Activated T-helper 1 cell treated with anti-CD3 and anti-CD28 coated beads, Interleukin-2, amount 50 U/mL, for 16 hours (primary cell): ENCODE measurements at regions not wholly inside any gene's neighbourhood (a gene's known extent, or its start where the extent isn't known, plus 50 kb on each side); places are given as distances from the start of the nearest gene placed in this dataset.

Experiments used
- DNase-seq, 2 donors: peaks; one replicate each; pipeline ENCODE4 v3.0.0-alpha.2; 2020; ENCODE audit warnings: low read depth in 1 of 2, low spot score in 1 of 2

DNA sequence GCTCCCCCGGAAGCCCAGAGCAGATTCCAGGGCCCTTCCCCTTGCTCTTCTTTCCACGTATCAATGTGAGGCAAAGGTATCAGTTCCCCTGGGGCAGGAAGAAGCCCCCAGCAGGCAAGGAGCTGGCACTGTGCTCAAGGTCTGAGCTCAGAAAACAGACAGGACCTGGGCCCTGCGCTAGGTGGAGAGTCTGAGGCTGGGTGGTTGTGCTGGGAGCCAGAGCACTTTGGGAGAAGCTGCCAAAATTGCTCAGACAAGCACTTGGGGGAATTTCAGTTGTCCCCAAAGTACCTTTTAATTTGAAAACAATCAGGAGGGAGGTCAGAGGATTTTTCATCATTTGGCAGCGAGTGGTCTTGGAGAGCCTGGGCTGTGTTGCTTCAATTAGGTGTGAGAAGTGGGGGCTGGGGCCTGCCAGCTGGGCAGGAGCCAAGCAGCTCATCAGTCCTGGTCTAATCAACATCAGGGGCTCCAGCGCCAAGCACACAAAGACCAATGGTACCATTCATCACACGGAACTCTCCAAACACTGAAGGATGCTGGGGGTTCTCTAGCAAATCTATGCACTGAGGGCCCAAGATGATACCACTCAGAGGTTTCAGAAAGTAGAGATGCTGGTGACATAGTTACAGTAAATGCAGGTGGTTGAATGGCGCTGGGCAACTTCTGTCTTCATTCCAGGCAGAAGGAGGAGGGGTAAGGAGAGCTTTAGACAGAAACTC lies 176.5 kb downstream of the SNX18 start:
- no peak for DNase-seq

DNA sequence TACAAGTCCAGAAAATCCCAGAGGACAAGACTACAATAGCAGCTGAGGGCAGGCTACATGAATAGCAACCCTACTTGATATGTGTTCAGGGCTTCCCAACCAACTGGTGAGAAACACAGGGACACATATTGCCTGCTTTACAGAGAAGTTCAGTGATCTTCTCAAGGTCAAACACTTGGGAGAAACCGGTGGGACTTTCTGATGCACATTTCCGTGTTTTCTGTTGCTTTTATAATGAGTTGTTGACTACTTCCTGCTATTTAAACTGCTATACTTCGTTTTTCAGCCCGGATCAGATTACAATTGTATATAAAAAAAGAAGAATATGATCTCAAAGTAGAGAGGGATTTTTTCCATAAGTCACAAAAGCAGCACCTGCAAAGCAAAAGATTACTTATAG lies 175.1 kb downstream of the SNX18 start:
- DNase-seq = no peak

DNA sequence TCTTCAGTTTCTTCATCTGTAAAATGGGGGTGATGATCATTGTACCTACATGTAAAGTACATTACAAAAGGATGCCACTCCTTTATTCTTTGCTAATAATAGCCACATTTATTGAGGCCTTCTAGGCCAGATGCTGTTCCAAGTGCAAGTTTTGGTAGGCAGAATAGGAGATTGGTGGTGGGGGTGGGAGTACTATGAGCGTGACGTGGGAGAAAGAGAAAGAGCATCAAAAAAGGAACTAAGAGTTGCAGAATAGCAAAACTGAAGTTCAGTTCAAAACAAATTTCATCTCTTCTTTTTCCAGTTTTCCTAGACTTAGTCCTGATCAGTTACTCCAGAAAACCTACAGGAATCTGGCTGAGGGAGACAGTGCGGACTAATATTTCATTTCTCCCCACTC lies 174.1 kb downstream of the SNX18 start:
- DNase-seq = no peak

DNA sequence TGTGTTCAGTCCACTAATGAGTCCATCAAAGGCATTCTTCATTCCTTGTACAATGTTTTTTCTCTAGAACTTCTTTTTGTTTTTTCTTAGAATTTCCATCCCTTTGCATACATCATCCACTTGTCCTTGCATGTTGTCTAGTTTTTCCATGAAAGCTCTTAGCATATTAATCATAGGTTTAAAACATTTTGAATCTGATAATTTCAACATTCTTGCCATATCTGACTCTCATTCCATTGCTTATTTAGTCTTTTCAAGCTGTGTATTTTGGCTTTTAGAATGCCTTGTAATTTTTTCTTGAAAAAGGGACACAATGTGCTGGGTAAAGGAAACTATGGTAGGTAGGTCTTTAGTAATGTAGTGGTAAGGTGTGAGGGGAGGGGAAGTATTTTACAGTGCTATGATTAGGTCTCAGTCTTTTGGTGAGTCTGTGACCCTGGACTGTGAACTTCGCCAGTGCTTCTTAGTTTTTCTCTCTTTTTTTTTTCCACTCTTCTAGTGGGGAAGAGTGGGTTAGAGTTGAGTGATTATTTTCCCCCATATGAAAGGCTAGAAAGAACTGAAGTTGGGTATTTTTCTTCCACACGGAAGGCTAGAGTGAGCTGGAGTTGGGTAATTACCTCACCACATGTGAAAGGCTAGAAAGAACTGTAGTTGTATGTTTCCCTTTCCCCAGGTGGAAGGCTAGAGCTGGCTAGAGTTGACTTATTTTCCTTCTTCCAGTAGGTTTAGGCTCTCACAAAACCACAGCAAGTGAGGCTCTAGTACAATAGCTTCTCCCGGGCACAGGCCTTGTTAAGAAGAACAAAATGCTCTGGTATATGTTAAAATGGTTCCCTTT lies 172.1 kb downstream of the SNX18 start:
- DNase-seq = no peak

DNA sequence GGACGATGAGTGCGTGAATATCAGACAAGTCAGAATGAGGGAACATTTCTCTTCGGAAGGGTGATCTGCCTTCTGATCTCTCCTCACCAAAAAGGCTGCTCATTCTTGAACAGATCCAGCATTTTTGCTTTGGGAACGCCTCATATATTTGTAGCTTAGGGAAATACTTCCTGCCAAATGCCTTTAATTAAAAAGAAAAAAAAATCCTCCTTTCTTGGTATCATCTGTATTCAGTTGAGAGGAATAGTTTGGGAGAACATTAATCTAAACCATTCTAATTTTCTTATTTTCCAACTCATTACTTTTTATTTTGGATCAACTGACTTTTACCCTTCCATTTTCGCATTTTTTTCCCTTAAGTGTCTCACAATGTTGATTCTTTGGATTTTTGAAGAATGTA lies 163.4 kb downstream of the SNX18 start:
- no peak for DNase-seq

DNA sequence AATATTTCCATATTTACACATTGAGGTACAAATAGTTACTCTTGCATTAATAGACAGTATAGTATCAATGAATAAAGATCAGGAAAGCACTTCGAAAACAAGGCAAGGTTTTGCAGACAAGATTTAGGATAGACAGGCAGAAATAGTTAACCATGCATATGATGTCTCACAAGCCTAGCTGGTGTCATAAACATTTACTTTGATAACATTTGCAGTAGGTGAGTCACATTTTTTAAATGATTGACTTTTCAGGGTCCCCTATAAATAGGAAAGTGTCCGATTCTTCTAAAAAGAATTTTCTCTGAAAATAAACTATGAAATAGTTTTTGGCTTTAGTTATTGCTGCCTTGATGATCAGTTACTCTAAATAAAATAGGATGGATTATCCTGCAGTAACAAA lies 162.1 kb downstream of the SNX18 start:
- DNase-seq = no peak

DNA sequence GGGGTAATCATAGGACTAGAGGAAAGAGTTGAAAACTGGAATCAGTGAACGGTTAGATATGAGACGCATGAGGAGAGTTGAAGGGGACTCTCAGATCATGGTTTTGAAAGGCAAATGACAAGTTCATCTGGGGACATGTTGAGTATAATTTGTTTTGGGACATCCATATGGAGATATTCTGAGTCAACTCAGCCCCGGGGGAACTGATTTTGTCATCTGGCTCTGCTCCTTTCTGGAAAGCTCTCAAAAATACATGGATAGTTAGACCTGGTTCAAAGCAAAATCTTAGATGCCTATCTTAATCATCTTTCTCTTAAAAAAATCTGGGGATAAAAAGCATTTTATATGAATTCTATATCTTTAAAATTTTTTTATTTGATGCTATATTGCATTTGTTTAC lies 161.2 kb downstream of the SNX18 start:
- DNase-seq = no peak

DNA sequence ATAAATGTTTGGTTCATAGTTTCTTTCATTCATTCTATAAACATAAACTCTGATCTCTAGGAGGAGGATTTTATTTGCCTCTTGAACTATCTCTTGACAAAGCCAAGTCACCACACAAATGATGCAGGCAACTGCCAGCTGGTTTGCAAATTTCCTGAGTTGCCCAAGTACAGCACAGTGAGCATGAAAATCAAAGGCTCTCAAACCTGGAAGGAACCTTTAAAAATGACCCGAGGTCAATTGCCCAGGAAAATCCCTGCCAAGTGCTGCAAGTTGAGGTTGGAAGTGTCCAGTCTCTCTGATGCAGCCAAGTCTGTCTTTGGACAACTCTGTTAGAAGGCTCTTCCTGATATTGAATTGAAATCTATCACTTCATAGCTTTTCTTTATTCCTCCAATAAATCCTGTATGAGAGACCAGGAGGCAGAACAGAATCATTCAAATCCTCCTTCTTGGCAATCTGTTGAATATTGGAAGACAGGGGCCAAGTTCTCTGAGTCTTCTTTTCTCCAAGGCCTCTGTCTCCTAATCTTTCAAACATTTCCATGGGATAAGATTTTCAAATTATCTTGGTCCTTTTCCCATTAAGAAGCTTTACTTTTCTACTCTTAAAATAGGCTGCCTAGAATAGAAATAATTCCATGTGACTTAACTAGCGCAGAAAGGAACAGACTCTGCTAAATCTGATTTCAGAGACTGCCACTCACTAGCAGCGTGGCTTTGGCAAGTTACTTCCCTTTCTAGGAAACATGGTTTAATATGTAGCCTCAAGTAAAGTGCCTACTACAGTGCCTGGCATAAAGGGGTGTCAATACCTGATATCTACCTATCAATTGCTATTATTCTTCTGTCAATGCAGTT lies 159.2 kb downstream of the SNX18 start:
- DNase-seq = no peak

DNA sequence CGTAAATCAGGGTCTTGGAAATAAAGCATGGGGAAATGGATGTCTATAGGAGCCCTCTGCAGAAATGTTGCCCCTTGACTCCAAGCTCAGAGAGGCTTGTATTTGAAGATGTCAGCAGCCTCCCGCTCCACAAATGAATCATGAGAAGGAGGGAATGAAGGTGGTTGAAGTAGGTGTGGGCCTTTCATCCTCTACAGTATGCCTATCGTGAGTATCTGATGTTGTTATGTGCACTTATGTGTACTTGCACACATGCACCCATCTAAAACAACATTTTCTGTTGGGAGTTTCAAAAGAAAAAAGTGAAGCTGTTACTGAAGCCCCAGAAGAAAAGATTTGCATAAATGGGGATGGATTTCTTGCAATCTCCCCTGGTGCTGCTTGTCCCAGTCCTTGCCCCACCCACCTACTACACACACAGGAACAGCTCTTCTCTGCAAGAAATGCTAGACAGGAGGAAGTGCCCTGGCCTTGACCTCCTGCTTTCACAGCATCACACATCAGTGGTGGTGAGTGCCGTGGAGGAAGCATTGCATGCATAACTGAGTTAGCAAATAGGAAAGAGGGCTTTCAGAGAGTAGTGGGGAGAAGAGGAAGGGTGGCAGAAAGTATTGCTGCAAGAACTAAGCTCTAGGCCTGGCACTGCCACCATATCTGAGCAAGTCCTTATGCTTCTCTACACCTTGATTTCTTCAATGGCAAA lies 156.1 kb downstream of the SNX18 start:
- DNase-seq = no peak

DNA sequence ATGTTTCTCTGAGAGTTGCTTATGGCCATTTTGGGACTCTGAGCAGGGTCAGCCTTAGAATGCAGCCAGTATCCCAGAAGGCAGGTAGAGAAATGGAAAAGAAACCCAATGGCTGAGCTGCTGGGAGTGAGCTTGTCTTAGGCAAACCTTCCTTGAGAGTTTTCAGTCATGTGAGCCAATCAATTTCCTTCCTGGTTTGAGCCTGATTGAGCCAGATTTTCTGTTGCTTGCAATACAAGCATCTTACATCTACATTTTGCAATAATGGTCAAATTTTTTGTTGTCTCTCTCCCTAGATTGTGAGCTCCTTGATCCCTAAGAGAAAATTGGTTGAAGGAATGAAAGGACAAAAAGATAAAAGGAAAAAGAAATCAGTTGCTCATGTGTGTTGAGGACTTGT lies 155.3 kb downstream of the SNX18 start:
- no peak for DNase-seq

DNA sequence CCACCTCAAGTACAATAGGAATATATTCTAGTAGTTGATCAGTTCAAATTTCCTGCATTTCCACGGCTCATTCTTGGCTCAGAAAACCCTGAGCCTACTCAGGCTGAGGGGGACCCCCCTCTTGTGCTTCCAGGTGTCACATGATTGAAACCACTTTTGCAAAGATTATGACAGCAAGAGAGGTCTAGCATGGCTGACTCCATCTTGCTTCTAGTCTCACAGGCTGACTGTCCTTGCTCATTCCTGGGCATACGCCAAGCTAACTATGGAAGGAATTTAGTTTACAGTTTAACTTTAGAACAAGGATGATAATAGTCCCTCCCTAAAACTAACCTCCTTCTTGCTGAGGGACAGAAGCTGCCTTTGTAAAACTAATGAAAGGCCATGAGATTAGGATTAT lies 154.1 kb downstream of the SNX18 start:
- no peak for DNase-seq

DNA sequence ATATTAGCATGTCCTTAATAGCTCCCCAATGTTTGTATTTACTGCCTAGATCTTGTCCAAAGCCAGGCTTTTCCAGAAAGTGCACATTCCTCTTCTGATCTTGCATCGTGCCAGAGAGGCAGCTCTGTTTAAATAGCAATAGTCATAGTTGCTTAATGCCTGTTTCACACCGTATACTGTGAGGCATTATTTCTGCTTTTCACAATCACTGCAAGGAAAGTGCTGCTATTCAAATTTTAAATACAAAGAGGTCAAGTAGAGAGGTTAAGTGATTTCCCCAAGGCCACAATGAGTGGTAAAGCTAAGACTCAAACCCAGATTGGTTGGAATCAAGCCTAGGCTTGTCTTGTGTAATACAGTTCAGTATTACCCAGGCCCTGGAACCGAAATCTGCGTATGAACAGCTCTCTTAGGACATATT lies 153.6 kb downstream of the SNX18 start:
- DNase-seq = no peak

DNA sequence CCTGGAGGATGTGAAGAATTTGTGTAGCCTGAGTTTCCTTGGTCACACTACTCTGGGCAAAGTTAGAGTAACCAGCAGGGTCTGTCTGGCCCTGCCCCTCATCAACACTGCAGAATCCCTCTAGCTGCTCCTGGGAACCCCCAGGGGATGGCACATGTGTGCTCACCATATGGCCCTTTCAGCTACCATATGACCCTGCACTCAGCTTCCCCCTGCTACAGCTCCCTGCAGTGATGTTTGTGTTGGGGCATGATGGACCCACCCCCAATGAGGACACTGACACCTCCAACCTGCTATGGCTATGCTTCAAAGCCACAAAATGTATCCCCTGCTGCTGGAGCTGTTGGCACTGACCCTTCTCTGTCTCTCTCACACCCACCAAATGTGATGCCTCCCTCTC lies 152.7 kb downstream of the SNX18 start:
- DNase-seq = no peak

DNA sequence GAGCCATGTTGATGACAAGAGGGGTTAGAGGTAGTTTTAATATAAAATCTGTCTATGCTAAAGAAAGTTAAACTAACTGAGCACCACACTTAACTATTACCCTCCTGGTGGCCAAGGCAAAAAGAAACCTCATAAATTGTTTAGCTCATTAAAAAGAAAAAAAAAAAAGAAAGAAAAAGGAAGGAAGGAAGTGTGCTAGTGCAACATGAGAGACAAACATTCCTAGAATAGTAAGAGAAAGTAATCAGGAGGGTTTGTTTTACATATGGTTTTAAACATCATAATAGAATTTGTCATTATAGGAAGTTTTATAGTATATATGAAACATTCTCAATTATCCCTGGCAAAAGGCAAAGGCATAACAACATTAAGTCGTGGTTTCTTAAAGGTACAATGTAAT lies 152.3 kb downstream of the SNX18 start:
- DNase-seq = no peak

DNA sequence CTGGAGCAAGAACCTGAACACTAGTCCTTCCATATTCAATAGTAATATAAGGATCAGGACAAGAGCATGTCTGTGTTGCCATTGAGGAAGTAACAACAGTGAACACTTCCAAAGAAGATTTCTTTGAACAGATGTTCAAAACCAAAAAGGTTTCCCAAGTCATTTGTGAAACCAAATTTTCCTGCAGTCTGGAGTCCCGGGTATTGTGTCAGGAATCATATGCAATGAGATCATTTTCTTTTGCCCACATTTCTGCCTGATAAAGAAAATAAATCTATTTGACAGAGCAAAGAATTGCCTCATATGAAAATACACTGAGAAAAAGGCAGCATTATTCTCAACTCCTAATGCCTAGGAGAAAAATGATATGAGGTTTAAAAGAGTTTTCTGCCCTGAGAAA lies 151.7 kb downstream of the SNX18 start:
- DNase-seq = no peak

DNA sequence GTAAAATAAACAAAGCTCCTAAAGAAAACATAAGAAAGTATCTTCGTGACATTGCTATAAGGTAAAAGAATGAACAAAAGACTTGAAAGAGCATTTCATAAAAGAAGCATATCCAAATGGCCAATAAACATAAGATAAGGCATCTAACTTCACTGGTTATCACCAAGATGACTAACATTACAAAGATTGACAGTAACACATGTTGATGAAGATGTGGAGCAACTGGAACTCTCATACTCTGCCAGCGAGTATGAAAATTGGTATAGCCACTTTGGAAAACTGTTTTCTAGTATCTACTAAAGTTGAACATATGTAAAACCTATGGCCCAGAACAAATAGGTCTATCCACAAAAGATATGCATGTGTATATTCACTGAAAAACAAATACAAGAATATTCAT lies 150.5 kb downstream of the SNX18 start:
- DNase-seq = no peak

DNA sequence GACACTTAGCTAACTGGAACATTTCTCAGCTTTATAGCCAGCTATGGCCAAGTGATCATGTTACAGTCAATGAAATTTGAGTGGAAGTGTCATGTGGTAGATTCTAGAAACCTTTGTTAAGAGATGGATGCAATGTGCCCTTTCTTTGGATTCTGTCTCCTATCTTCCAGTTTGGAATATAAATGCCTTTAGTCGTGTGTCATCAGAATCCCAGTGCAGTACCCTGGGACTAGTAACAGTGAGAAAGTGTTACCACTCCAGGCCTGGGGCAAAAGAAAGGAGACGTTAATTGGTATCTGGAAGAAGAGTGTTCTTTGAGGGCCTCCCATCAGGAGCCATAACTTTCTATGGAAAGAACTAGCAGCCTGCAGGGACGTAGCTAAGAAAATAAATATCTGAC lies 149.6 kb downstream of the SNX18 start:
- no peak for DNase-seq

DNA sequence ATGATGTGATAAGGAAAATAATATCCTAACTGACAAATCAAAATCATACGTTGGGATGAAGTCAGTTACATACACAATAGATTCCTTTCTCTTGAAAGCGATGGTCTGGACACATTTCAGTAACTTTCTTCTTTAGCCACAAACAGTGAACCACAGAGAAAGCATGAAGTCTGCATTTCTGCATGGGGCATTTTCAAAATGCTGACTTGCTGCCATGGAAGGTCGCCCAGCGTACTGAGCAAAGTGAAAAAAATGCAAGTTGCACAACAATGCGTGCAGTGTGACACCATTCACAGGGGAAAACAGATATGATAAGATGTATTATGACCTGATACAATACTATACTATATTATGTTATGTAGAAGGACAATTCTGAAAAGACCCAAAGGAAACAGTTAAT lies 146.3 kb downstream of the SNX18 start:
- DNase-seq = no peak

DNA sequence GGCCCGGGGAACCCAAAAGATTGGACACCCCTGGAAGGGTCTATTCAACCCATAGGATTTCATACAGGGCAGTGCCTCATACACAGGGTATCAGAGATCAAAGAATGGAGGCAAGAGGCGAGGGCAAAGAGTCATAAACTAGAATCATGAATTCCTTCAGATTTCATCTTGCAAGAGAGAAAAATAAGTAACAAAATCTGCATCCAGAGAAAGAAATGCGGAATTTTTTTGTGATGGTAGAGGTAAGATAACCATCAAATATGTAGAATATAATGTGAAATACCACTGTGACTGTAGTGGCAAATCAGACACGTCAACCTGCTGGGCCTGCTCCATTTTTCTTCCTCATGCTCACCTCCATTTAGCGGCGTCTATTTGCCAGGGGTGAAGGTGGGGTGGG lies 143.6 kb downstream of the SNX18 start:
- DNase-seq = no peak

DNA sequence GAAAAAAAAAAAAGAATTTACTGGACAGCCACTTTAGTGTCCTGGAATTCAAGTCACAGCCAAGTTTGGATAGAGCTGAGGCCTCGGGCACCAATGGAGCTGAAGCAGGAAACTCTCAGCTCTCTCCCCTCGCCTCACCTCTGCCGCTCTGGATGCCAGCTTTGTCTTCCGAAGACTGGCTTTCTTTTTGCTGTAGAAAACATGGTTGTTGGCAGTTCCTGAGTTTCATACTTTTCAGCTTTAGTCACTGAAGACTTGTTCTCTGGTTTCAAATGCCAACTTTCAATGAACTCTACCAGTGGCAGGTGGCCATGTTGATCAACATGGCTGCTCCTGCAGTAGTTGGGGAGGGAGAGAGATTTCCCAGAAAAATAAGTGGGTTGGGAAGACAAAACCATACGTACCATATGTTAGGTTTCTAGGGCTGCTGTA lies 142.2 kb downstream of the SNX18 start:
- no peak for DNase-seq

DNA sequence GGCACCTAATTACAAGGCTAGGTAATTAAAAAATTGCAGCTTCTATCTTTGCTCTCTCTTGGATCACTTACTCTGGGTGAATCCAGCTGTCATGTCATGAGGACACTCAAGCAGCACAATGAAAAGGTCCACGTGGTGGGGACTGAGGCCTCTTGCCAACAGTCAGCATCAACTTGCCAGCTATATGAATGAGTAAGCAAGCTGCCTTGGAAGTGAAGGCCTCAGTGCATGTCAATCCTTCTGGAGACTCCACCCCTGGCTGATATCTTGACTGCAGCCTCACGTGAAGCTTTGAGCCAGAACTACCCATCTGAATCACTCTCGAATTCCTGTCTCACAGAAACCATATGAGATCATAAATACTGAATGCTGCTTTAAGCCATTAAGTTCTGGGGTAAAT lies 140.5 kb downstream of the SNX18 start:
- DNase-seq = no peak
